Activated CD4-positive, alpha-beta memory T cell treated with anti-CD3 and anti-CD28 coated beads, Interleukin-2, amount 10 ng/mL, durations not matched to agents 7 days and 5 days (primary cell): ENCODE measurements at regions not wholly inside any gene's neighbourhood (a gene's known extent, or its start where the extent isn't known, plus 50 kb on each side); places are given as distances from the start of the nearest gene placed in this dataset.

Experiments
- CTCF ChIA-PET: fragments of 350-600 bp; sonication (Branson Sonifier 250); formaldehyde crosslinking; loops from one replicate; lab custom pipeline; 2021; ENCODE audit warnings: antibody characterized with exemption, inconsistent platforms; lab: Charles Lee
- POLR2A ChIA-PET: fragments of 350-600 bp; sonication (Branson Sonifier 250); formaldehyde crosslinking; loops from one replicate; lab custom pipeline; 2021; ENCODE audit warnings: antibody characterized with exemption; lab: Charles Lee
- DNase-seq: peaks from one replicate; pipeline ENCODE4 v3.0.0-alpha.2; 2020
- H3K27ac Mint-ChIP-seq: one replicate; pipeline ENCODE4 v1.8.0; 2021; ENCODE audit warnings: mild to moderate bottlenecking, mixed read lengths
- H3K27me3 Mint-ChIP-seq: one replicate; pipeline ENCODE4 v1.8.0; 2021; ENCODE audit warnings: mixed read lengths
- H3K36me3 Mint-ChIP-seq: one replicate; pipeline ENCODE4 v1.8.0; 2021; ENCODE audit warnings: low read depth, mixed read lengths
- H3K4me1 Mint-ChIP-seq: one replicate; pipeline ENCODE4 v1.8.0; 2021; ENCODE audit warnings: mixed read lengths
- H3K4me3 Mint-ChIP-seq: one replicate; pipeline ENCODE4 v1.8.0; 2021; ENCODE audit warnings: mild to moderate bottlenecking, mixed read lengths
- H3K9me3 Mint-ChIP-seq: one replicate; pipeline ENCODE4 v1.8.0; 2021; ENCODE audit warnings: mixed read lengths

DNA sequence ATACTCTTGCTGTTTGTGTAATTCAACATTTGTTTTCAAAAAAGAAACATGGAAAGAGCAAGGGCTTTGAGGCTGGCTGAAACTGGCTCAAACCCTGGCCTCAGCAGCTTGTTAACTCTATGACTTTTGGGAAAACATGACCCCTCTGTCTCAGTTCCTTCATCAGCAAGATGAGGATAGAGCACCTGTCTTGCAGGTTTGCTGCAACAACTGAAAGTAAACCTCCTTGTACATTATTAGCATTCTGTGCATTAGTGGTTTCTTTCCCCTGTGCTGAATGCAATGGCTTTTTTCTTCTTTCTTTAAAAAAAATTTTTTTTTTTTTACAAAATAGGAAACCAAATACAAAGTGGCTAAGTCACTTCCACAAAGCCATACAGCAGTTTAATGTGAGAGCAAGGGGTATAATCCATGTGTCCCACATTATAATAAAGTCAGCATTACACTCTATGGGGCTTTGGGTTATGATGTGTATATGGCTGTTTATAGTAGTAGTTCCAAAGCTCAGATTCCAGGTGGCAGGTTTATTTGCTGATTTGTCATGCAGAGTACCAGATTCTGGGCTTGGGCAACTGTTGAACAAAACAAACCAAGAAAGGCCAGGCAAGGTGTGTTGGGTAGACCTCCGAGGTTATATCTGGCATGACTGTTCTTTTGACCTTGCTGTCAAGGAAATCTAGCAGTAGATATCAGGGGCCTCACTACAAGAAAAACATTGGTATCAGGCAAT lies 194.5 kb upstream of the CNOT2 start:
- no peak overlapping the region for H3K27ac Mint-ChIP-seq
- DNase-seq, result no peak
- no peaks in the 10 kb centered on the region for H3K36me3 Mint-ChIP-seq
- ChIA-PET POLR2A (no interaction called here), CTCF (no interaction called here)
- no peak overlapping the region for H3K4me3 Mint-ChIP-seq
- peaks cover 11% of the 10 kb centered on the region for H3K27me3 Mint-ChIP-seq
- H3K9me3 Mint-ChIP-seq, result peaks cover 5% of the 10 kb centered on the region
- peaks cover 27% of the 10 kb centered on the region for H3K4me1 Mint-ChIP-seq

DNA sequence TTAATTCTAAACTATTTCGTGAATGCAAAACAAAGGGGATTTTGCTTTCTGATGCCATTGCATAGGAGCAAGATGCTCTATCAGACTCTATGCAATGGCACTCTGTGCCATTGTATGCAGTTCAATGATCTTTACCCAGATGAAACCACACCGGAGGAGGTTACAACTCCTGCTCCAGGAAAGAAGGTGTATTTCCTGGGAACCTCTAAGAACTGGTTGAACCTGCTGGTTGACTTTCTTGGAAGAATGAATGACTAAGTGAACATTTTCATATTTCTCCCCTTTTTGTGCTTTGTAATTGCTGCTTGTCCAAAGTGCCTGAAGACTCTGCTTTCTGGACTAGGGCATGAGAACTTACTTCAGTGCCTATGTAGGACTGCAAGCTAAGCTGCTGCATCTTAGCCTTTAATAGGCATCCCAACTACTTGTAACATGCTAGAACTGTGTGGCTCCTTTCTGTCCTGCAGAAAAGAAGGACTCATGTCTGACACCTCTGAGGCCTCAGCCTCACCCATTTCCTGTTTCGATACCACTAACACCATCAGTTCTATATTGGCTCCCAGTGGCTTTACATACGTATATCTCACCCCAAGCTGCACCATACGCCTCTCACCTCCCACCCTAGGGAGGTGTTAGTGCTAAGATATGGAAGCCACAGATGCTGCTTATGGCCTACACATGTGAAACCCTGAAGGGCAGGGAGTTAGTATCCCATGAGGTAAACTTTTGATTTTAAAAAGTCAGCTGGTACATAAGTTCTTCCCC lies 193.5 kb upstream of the CNOT2 start:
- ChIA-PET CTCF (interaction anchor here (0.9 kb wide), 1 partner anchor 9 kb away, joined by 3 read pairs; no protein-coding TSS in a partner anchor), POLR2A (no interaction called here)
- peak; percentile 42 for DNase-seq
- H3K9me3 Mint-ChIP-seq, result peaks cover 5% of the 10 kb centered on the region
- H3K4me3 Mint-ChIP-seq, result no peak overlapping the region
- peak overlapping the region; percentile 2 for H3K27ac Mint-ChIP-seq
- peaks cover 11% of the 10 kb centered on the region for H3K27me3 Mint-ChIP-seq
- peaks cover 27% of the 10 kb centered on the region for H3K4me1 Mint-ChIP-seq
- H3K36me3 Mint-ChIP-seq, result no peaks in the 10 kb centered on the region

DNA sequence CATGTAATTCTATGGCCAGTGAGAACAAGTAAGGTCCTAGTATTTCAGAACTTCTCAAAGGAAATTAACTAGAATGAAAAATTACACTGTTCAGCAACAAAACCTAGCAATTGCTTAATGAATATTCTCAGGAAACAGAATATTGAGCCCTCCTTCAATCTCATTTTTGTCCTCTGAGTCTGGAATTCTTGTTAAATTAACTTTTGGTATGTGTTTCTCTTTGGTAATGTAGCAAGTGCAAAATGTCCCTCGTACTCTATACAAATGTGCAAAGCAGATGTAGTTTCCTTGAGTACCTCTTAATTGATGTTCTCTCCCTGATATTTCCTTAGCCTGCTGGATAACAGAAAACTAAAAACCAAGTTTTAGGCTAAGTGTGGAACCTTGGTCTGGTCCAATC lies 190.8 kb upstream of the CNOT2 start:
- H3K27ac Mint-ChIP-seq, result no peak overlapping the region
- POLR2A ChIA-PET, result no interaction called here

DNA sequence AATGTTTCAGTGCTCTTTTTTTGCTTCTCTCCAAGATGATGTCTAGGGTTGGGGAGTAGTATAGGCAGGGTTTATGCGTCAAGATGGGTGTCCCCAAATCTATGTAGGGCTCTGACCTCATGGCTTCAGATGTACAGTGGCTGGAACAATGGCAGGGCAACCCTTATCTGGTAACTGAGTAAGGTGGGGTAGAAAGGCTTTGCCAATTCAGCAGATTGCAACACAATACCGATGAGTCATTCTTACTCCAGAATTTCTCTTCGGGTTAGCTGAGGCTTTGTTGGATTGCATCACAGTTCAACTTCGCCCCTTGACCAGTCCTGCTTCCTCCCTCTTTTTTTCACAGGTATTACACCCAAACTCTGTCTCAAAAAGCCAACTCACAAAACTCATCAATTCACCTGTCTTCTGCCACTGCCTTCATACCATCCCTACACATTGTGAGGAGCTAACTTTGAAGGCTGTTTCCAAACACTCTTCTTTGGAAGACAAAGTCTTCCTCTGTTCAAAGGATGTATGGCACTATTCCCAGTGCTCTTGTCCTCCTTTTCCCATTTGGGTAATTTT lies 190.2 kb upstream of the CNOT2 start:
- ChIA-PET CTCF (no interaction called here), POLR2A (no interaction called here)
- no peak for DNase-seq
- peaks cover 5% of the 10 kb centered on the region for H3K9me3 Mint-ChIP-seq
- H3K4me1 Mint-ChIP-seq, result peaks cover 27% of the 10 kb centered on the region
- H3K27me3 Mint-ChIP-seq, result peaks cover 10% of the 10 kb centered on the region
- H3K27ac Mint-ChIP-seq, result no peak overlapping the region
- no peak overlapping the region for H3K4me3 Mint-ChIP-seq
- H3K36me3 Mint-ChIP-seq, result no peaks in the 10 kb centered on the region

More for the DNA sequence above, 190.8 kb upstream of the CNOT2 start:
- H3K4me1 Mint-ChIP-seq, result peaks cover 27% of the 10 kb centered on the region
- no peak overlapping the region for H3K4me3 Mint-ChIP-seq
- DNase-seq, result no peak
- H3K36me3 Mint-ChIP-seq, result no peaks in the 10 kb centered on the region
- peaks cover 5% of the 10 kb centered on the region for H3K9me3 Mint-ChIP-seq
- CTCF ChIA-PET, result no interaction called here
- peaks cover 10% of the 10 kb centered on the region for H3K27me3 Mint-ChIP-seq

DNA sequence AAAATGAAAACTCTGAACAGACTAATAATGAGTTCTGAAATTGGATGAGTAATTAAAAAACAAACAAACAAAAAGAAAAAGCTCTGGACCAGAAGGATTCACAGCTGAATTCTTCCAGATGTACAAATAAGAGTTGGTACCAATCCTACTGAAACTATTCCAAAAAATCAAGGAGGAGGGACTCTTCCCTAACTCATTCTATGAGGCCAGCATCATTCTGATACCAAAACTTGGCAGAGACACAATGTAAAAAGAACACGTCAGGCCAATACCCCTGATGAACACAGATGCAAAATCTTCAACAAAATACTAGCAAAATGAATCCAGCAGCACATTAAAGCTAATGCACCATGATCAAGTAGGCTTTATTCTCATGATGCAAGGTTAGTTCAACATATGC lies 183.9 kb upstream of the CNOT2 start:
- no peak overlapping the region for H3K27ac Mint-ChIP-seq
- DNase-seq, result no peak
- H3K9me3 Mint-ChIP-seq, result peaks cover 2% of the 10 kb centered on the region
- peaks cover 1% of the 10 kb centered on the region for H3K4me1 Mint-ChIP-seq
- peaks cover 21% of the 10 kb centered on the region for H3K27me3 Mint-ChIP-seq
- CTCF ChIA-PET, result no interaction called here
- no peaks in the 10 kb centered on the region for H3K36me3 Mint-ChIP-seq
- POLR2A ChIA-PET, result no interaction called here
- H3K4me3 Mint-ChIP-seq, result no peak overlapping the region

DNA sequence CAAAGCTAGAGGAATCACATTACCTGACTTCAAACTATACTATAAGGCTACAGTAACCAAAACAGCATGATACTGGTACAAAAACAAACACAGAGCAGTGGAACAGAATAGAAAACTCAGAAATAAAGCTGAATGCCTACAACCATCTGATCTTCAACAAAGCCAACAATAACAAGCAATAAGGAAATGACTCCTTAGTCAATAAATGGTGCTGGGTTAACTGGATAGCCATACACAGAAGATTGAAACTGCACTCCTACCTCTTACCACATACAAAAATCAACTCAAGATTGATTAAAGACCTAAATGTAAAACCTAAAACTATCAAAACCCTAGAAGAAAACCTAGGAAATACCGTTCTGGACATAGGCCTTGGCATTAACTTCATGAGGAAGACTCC lies 182.6 kb upstream of the CNOT2 start:
- peaks cover 21% of the 10 kb centered on the region for H3K27me3 Mint-ChIP-seq
- H3K4me1 Mint-ChIP-seq, result peaks cover 1% of the 10 kb centered on the region
- no peak overlapping the region for H3K27ac Mint-ChIP-seq
- POLR2A ChIA-PET, result no interaction called here
- H3K4me3 Mint-ChIP-seq, result no peak overlapping the region
- no peaks in the 10 kb centered on the region for H3K36me3 Mint-ChIP-seq
- H3K9me3 Mint-ChIP-seq, result peaks cover 2% of the 10 kb centered on the region
- DNase-seq, result no peak
- CTCF ChIA-PET, result no interaction called here

DNA sequence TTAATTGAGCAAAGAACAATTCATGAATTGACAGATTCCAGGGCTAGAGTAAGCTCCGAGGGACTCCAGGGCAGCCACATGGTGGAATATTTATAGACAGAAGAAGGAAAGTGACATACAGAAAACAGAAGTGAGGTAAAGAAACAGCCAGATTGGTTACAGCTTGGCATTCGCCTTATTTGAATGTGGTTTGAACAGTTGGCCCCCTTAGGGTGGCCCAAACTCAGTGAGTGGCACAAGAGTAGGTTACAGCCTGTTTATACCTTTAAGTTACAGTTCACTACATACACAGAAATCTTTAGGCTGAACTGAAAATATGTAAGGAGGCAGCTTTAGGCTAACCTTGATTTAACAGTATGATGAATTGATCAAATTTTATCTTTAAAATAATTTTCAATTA lies 174.5 kb upstream of the CNOT2 start:
- CTCF ChIA-PET, result no interaction called here
- H3K27ac Mint-ChIP-seq, result no peak overlapping the region
- no peaks in the 10 kb centered on the region for H3K9me3 Mint-ChIP-seq
- no peak for DNase-seq
- H3K36me3 Mint-ChIP-seq, result no peaks in the 10 kb centered on the region
- POLR2A ChIA-PET, result no interaction called here
- peaks cover 2% of the 10 kb centered on the region for H3K27me3 Mint-ChIP-seq
- no peak overlapping the region for H3K4me3 Mint-ChIP-seq
- no peaks in the 10 kb centered on the region for H3K4me1 Mint-ChIP-seq

DNA sequence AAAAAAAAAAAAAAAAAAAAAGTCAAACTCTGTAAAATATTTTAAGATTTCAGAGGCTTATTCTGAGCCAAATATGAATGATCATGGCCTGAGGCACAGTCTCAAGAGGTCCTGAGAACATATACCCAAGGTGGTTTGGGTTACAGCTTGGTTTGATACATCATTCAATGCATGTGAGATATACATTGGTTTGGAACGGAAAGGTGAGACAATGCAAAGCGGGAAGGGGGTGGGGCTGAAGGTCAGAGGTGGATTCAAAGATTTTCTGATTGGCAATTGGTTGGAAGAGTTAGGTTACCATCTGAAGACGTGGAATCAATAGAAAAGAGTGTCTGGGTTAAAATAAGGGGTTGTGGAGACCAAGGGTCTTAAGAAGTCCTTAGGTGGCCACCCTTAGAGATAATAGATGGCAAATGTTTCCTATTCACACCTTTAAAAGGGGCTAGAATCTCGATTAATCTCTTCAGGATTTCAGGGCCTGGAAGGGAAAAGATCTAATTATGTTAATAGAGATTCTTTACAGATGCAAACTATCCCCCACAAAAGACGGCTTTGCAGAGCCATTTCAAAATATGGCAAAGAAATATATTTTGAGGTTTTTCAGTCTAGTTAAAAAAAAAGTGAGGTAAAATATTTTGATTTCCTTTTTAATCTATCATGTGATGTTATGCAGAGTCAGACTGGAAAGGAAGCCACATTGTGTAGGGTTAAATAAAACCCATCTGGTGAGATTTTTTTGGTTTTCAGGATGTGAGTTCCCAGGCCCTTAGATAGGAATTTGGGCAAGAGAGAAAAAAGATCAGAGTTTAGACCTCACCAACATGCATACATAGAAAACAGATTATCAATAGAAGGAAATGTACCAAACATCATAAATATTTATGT lies 173.8 kb upstream of the CNOT2 start:
- POLR2A ChIA-PET, result no interaction called here
- Mint-ChIP-seq H3K27me3 (peaks cover 2% of the 10 kb centered on the region), H3K4me3 (no peak overlapping the region), H3K27ac (no peak overlapping the region), H3K9me3 (no peaks in the 10 kb centered on the region), H3K4me1 (no peaks in the 10 kb centered on the region), H3K36me3 (no peaks in the 10 kb centered on the region)
- CTCF ChIA-PET, result no interaction called here
- DNase-seq, result no peak

DNA sequence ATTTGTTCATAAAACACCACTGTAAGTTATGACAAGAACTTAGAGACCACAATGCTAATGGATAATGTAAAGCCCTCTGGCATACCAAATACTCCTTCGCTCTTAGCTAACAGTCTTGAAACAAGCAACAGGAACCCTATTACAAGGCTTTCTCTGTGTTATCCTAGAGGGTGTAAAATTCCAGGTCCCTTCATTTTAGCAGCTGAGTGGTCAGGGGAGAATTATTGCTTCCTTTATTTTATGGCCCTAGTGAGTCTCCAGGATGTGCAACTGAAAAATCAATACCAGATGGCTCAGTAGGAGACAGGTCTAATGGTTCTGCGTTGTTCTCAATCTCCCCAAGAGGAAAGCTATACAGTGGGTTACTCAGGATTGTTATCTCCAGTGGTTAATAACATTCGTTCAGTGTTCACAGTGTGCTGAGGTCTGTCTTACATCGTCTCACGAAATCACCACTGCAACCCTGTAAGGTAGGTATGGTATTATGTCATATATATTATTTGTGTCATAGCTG lies 172.7 kb upstream of the CNOT2 start:
- H3K27me3 Mint-ChIP-seq, result peaks cover 2% of the 10 kb centered on the region
- H3K27ac Mint-ChIP-seq, result no peak overlapping the region
- H3K4me3 Mint-ChIP-seq, result no peak overlapping the region
- no peak for DNase-seq
- POLR2A ChIA-PET, result no interaction called here
- CTCF ChIA-PET, result interaction anchor here (0.8 kb wide), 1 partner anchor 170 kb away, joined by 3 read pairs; no protein-coding TSS in a partner anchor
- no peaks in the 10 kb centered on the region for H3K9me3 Mint-ChIP-seq
- no peaks in the 10 kb centered on the region for H3K4me1 Mint-ChIP-seq
- H3K36me3 Mint-ChIP-seq, result no peaks in the 10 kb centered on the region

DNA sequence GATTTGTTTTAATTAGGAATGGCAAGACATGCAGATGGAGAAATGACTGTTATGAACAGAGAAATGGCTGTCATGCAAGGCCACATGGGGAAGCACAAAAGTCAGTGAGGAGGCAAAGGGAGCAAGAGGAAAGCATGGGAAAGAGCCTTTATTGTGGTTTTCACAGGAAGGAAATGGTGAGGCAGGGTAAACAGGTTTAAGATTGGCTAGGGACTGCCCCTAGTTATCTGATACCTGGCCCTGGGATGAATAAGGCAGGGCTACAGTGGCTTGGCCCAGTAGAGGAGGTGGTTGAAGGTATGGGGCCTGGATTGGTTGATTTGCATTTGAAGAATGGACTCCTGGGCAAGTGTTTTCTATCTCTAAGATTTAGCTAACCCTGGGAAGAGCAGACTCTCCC lies 168.7 kb upstream of the CNOT2 start:
- Mint-ChIP-seq H3K27me3 (peaks cover 4% of the 10 kb centered on the region), H3K4me3 (no peak overlapping the region), H3K9me3 (no peaks in the 10 kb centered on the region), H3K4me1 (no peaks in the 10 kb centered on the region), H3K36me3 (no peaks in the 10 kb centered on the region), H3K27ac (no peak overlapping the region)
- POLR2A ChIA-PET, result no interaction called here
- no peak for DNase-seq
- CTCF ChIA-PET, result no interaction called here

DNA sequence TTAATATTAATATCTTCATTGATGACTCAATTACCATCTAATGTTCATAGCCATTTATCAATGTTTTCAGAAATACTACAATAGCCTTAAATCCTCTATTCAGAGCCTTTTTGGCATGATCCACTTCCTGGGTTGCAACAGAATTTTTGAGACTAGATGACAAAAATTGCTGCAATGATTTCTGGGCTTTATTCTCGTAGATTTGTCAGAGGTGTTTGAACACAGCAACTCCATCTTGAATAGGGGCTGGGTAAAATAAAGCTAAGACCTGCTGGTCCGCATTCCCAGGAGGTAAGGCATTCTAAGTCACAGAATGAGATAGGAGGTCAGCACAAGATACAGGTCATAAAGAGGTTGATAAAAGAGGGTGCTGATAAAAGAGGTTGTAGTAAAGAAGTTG lies 165.8 kb upstream of the CNOT2 start:
- Mint-ChIP-seq H3K27me3 (peaks cover 2% of the 10 kb centered on the region), H3K4me3 (no peak overlapping the region), H3K9me3 (no peaks in the 10 kb centered on the region), H3K4me1 (no peaks in the 10 kb centered on the region), H3K27ac (no peak overlapping the region), H3K36me3 (no peaks in the 10 kb centered on the region)
- CTCF ChIA-PET, result no interaction called here
- no peak for DNase-seq
- POLR2A ChIA-PET, result no interaction called here

DNA sequence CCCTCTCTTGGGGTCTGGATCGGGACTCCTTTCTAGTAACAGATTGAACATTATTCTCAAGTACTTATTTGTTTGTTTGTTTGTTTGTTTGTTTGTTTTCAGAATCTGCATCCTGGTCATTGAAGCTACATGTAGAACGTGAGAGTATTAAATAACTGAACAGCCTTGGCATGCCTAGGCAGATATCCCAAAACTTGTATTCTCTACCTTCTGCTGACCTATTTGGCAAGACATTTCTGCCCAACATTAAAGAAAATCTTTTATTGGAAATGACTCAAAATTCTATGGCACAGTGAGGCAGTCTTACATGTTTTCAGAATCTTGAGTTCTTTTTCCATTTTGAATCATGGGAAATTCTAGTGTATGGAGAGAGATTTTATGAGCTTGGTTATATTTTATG lies 165.1 kb upstream of the CNOT2 start:
- Mint-ChIP-seq H3K27me3 (peaks cover 2% of the 10 kb centered on the region), H3K4me1 (no peaks in the 10 kb centered on the region), H3K27ac (no peak overlapping the region), H3K9me3 (no peaks in the 10 kb centered on the region), H3K36me3 (no peaks in the 10 kb centered on the region), H3K4me3 (no peak overlapping the region)
- DNase-seq, result no peak
- ChIA-PET CTCF (no interaction called here), POLR2A (no interaction called here)

DNA sequence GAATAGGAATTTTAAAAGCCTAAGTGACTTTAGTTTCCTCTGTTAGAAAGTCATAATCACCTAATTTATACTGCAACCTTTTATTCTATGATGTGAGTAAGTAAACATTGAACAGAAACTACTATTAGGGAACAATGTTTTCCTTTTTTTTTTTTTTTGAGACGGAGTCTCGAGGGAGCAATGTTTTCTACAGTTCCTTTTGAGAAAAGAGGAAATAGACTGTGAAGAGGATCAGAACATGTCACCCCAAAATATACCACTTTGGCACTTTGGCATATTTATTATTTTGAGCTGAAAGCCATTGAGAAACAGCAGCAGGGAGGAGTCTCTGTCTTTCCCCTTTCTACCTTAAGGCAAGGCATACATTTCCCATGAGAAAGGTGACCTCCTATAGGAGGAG lies 162.7 kb upstream of the CNOT2 start:
- Mint-ChIP-seq H3K36me3 (no peaks in the 10 kb centered on the region), H3K4me3 (no peak overlapping the region), H3K27me3 (peaks cover 2% of the 10 kb centered on the region), H3K27ac (no peak overlapping the region), H3K4me1 (no peaks in the 10 kb centered on the region), H3K9me3 (no peaks in the 10 kb centered on the region)
- POLR2A ChIA-PET, result no interaction called here
- DNase-seq, result no peak
- CTCF ChIA-PET, result no interaction called here
